Neural progenitor cell (in vitro differentiated cells): ENCODE measurements at regions not wholly inside any gene's neighbourhood (a gene's known extent, or its start where the extent isn't known, plus 50 kb on each side); places are given as distances from the start of the nearest gene placed in this dataset.

Experiments used
- EZH2 ChIP-seq: fragments of 200-600 bp; sonication (generic); IDR thresholded peaks from 2 replicates; pipeline ENCODE4 v1.6.1; 2017; ENCODE audit warnings: antibody characterized with exemption, mild to moderate bottlenecking, moderate library complexity
- EZH2phosphoT487 ChIP-seq: fragments of 200-600 bp; sonication (generic); IDR thresholded peaks from 2 replicates; pipeline ENCODE4 v1.6.1; 2017; ENCODE audit warnings: antibody characterized with exemption
- TF ChIP-seq, protein P1 (sequence below): fragments of 200-600 bp; sonication (generic); IDR thresholded peaks from 2 replicates; pipeline ENCODE4 v1.5.1; 2017; ENCODE audit warnings: antibody characterized with exemption, mild to moderate bottlenecking

DNA sequence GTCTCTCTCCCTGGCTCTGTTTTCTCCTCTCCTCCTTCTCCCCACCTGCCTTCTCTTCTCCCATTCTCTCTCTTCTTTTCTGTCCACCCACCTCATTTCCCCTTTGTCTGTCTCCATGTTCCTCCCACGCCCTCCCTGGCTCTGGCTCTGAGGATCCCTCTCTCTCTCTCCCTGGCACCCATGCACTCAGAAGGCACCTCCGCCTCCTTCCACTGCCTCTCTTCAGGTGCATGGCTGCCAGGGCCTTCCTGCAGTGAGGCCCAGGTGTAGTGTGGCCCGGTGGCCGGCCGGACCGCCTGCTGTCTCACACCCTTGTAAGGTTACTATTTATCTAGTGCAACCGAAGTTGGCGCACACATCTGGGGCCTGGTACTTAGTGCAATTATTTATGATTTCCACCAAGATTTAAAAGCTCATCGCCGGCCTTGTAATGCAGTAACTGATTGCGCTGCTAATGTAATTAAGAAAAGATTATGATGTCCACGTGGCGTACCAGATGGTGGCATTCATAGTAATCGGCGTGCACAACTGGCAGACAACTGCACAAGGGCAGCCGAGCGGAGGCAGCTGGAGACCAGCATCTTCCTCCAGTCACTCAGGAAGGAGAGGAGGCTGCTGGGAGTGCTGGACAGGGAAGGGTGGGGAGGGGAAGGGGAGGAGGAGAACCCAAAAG is 50.4 kb upstream of the MVB12B start:
- TF ChIP-seq, protein P1, sequence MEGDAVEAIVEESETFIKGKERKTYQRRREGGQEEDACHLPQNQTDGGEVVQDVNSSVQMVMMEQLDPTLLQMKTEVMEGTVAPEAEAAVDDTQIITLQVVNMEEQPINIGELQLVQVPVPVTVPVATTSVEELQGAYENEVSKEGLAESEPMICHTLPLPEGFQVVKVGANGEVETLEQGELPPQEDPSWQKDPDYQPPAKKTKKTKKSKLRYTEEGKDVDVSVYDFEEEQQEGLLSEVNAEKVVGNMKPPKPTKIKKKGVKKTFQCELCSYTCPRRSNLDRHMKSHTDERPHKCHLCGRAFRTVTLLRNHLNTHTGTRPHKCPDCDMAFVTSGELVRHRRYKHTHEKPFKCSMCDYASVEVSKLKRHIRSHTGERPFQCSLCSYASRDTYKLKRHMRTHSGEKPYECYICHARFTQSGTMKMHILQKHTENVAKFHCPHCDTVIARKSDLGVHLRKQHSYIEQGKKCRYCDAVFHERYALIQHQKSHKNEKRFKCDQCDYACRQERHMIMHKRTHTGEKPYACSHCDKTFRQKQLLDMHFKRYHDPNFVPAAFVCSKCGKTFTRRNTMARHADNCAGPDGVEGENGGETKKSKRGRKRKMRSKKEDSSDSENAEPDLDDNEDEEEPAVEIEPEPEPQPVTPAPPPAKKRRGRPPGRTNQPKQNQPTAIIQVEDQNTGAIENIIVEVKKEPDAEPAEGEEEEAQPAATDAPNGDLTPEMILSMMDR, result no peak
- TF ChIP-seq EZH2phosphoT487, result no peak
- TF ChIP-seq EZH2, result no peak
